SU-DHL-6 (cell line): ENCODE measurements at regions not wholly inside any gene's neighbourhood (a gene's known extent, or its start where the extent isn't known, plus 50 kb on each side); places are given as distances from the start of the nearest gene placed in this dataset.

Experiments used
- H2AFZ ChIP-seq: fragments of 200-600 bp; sonication (generic); 2 replicates; pipeline ENCODE4 v1.6.1; 2014; ENCODE audit warnings: low read depth, mild to moderate bottlenecking, moderate library complexity, mixed read lengths, antibody characterized with exemption, low read length; ENCODE audit not compliant: severe bottlenecking
- H3F3A ChIP-seq: fragments of 200-600 bp; shearing (Covaris generic); 2 replicates; pipeline ENCODE4 v1.6.0; 2016; ENCODE audit warnings: antibody characterized with exemption, mild to moderate bottlenecking; ENCODE audit not compliant: insufficient read depth
- H3K27ac ChIP-seq: fragments of 200-600 bp; sonication (generic); 2 replicates; pipeline ENCODE4 v1.5.1; 2016; ENCODE audit warnings: low read depth, mild to moderate bottlenecking, low read length, moderate library complexity, mixed read lengths
- H3K27me3 ChIP-seq: fragments of 200-600 bp; sonication (generic), shearing (Covaris generic); 2 replicates; pipeline ENCODE4 v1.6.0; 2014; ENCODE audit warnings: mild to moderate bottlenecking, low read length
- H3K36me3 ChIP-seq: fragments of 200-600 bp; sonication (generic); 2 replicates; pipeline ENCODE4 v1.6.1; 2014; ENCODE audit warnings: mild to moderate bottlenecking, low read length, mixed read lengths
- H3K4me2 ChIP-seq: fragments of 300-600, 200-600 bp; shearing (Covaris generic), sonication (generic); 2 replicates; pipeline ENCODE4 v1.6.0; 2014; ENCODE audit warnings: low read length, low read depth, mild to moderate bottlenecking; ENCODE audit not compliant: poor library complexity, severe bottlenecking
- H3K4me3 ChIP-seq: fragments of 200-600 bp; sonication (generic); 2 replicates; pipeline ENCODE4 v1.5.1; 2014; ENCODE audit warnings: antibody characterized with exemption, low read length, mild to moderate bottlenecking, mixed read lengths; ENCODE audit not compliant: insufficient read depth, poor library complexity, severe bottlenecking
- H3K79me2 ChIP-seq: fragments of 200-600 bp; sonication (generic); 2 replicates; pipeline ENCODE4 v1.6.1; 2014; ENCODE audit warnings: mild to moderate bottlenecking, low read length, moderate library complexity; ENCODE audit not compliant: insufficient read depth
- H3K9ac ChIP-seq: fragments of 200-600 bp; sonication (generic); 2 replicates; pipeline ENCODE4 v1.7.0; 2014; ENCODE audit warnings: mild to moderate bottlenecking, low read length
- H3K9me2 ChIP-seq: fragments of 200-600 bp; sonication (generic); replicated peaks from 2 replicates; pipeline ENCODE4 v1.6.1; 2014; ENCODE audit warnings: low read length; ENCODE audit not compliant: insufficient read depth
- H3K9me3 ChIP-seq: fragments of 200-600 bp; sonication (generic); 2 replicates; pipeline ENCODE4 v1.6.1; 2014; ENCODE audit warnings: low read length, mixed read lengths; ENCODE audit not compliant: insufficient read depth
- H4K20me1 ChIP-seq: fragments of 200-600 bp; sonication (generic); 2 replicates; pipeline ENCODE4 v1.6.1; 2014; ENCODE audit warnings: low read depth, mild to moderate bottlenecking, antibody characterized with exemption, low read length, moderate library complexity, mixed read lengths
- CTCF ChIP-seq: fragments of 200-600 bp; sonication (generic); IDR thresholded peaks from one replicate; pipeline ENCODE4 v1.5.1; 2017; ENCODE audit warnings: antibody characterized with exemption, mild to moderate bottlenecking, low read length, moderate library complexity; ENCODE audit not compliant: insufficient read depth, poor library complexity, severe bottlenecking
- EZH2phosphoT487 ChIP-seq: fragments of 200-600 bp; sonication (generic), shearing (Covaris generic); conservative IDR thresholded peaks from 2 replicates; pipeline ENCODE4 v1.6.1; 2018; ENCODE audit warnings: mild to moderate bottlenecking, antibody characterized with exemption, low read length, moderate library complexity, mixed read lengths

DNA sequence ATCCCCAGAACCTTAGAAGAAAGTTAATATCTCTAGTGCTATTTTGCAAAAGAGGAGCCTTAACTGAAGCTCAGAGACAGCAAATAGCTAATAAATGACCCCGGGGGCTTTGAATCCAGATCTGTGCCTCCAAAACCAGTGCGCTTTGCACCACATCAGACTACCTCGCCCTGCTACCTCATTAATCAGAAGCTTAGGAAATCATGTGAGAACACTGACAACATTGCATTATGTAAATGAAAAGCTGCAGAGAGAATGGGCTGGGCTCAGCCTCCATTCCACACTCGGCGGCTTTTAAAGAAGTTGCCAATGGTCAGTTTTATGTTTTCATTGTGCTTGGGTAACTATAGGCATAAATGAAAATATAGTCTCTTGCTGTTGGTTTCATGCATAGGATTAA, 54.0 kb upstream of the STMND1 start:
- Histone ChIP-seq H3K9me3 (0 out of 2 replicates have a peak, but pooled peaks cover 4% of the 10 kb centered on the region), H4K20me1 (no peaks in the 10 kb centered on the region), H3F3A (no peaks in the 10 kb centered on the region), H3K27me3 (no peaks in the 10 kb centered on the region), H3K9me2 (0 out of 2 replicates have a peak, but pooled peaks cover 5% of the 10 kb centered on the region), H2AFZ (no peak overlapping the region), H3K4me2 (no peak overlapping the region), H3K4me3 (no peak overlapping the region), H3K9ac (no peak overlapping the region), H3K79me2 (no peaks in the 10 kb centered on the region), H3K36me3 (no peaks in the 10 kb centered on the region), H3K27ac (no peak overlapping the region)
- no peak for TF ChIP-seq CTCF
- TF ChIP-seq EZH2phosphoT487, result no peak

DNA sequence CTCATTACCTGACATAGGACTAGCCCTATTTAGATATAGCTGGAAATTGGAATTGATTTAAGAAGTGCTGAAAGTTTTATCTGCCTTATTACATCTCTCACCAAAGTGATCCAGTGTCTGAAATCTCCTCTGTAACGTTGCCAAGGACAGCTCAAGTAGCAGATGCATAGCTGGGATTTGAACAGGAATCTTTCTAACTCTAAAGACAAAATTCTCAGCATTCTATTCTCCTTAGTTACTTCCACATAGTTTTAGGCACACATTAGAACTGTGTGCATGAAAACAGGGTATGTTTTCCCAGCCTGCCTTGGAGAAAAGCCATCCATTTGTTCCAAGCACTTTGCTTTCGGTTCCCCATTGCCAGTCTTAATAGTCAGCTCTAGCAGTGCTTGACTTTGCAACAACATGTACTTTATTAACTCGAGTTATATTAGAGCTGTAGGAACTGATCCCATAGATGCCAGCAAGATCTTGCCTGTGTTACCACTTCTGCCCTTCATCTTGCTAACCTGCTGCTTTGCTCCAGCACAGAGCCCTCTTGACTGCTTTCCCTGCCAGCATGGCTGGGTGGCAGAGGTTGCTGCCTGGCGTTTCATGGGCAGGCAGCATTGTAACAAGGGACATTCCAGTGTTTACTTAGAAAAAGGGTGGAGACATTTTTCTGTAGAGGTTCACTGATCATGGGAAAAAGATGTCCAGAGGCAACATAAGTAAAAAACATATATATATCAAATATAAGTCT, 56.1 kb upstream of the STMND1 start:
- H4K20me1 ChIP-seq, result no peaks in the 10 kb centered on the region
- H3K36me3 ChIP-seq, result no peaks in the 10 kb centered on the region
- H2AFZ ChIP-seq, result no peak overlapping the region
- no peaks in the 10 kb centered on the region for H3F3A ChIP-seq
- 0 out of 2 replicates have a peak, but pooled peaks cover 5% of the 10 kb centered on the region for H3K9me2 ChIP-seq
- H3K9ac ChIP-seq, result no peak overlapping the region
- H3K27ac ChIP-seq, result no peak overlapping the region
- no peaks in the 10 kb centered on the region for H3K27me3 ChIP-seq
- H3K4me2 ChIP-seq, result no peak overlapping the region
- no peak overlapping the region for H3K4me3 ChIP-seq
- no peaks in the 10 kb centered on the region for H3K79me2 ChIP-seq
- 0 out of 2 replicates have a peak, but pooled peaks cover 4% of the 10 kb centered on the region for H3K9me3 ChIP-seq
- TF ChIP-seq EZH2phosphoT487, result no peak
- TF ChIP-seq CTCF, result no peak

DNA sequence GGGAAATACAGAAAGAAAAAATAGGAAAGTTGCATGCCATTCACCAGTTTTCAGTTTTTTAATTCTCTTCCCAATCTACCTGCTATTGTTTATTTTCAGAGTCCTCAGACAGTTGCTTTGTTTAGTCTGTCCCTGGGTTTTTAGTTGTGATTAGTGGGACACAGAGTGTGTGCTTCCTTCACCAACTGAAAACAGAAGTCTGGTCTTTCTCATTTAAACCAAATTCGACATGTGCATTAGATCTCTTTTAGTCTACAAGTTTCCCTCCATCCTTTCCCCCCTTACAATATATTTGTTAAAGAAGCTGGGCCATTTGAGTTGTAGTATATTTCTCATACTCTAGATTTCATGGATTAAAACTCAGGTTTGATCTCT, 58.7 kb upstream of the STMND1 start:
- Histone ChIP-seq H3K4me2 (no peak overlapping the region), H3K9ac (no peak overlapping the region)

More for the DNA sequence above, 58.7 kb upstream of the STMND1 start:
- H3F3A ChIP-seq, result no peaks in the 10 kb centered on the region
- no peak overlapping the region for H3K4me3 ChIP-seq
- no peaks in the 10 kb centered on the region for H3K36me3 ChIP-seq
- no peak for TF ChIP-seq EZH2phosphoT487
- TF ChIP-seq CTCF, result no peak
- H3K9me2 ChIP-seq, result 0 out of 2 replicates have a peak, but pooled peaks cover 5% of the 10 kb centered on the region
- H3K27ac ChIP-seq, result no peak overlapping the region
- H2AFZ ChIP-seq, result no peak overlapping the region
- no peaks in the 10 kb centered on the region for H3K79me2 ChIP-seq
- no peaks in the 10 kb centered on the region for H3K27me3 ChIP-seq
- H4K20me1 ChIP-seq, result no peaks in the 10 kb centered on the region
- H3K9me3 ChIP-seq, result 0 out of 2 replicates have a peak, but pooled peaks cover 4% of the 10 kb centered on the region
